K562 (cell line): ENCODE measurements at regions not wholly inside any gene's neighbourhood (a gene's known extent, or its start where the extent isn't known, plus 50 kb on each side); places are given as distances from the start of the nearest gene placed in this dataset.

Source experiments
- ATAC-seq: fragments of 200-7000 bp; cut with Tn5 transposase; 3 replicates; pipeline ENCODE4 v1.9.1; 2020; ENCODE audit warnings: moderate library complexity
- BruUV-seq: library from RNA; stranded (reverse); fragments of 400-500 nt; replicated peaks from 2 replicates; lab custom pipeline; 2021; lab: Mats Ljungman, UMichigan
- CTCF ChIA-PET: fragments of 300-600 bp; formaldehyde crosslinking; extraction: SDS; loops from one replicate; lab custom pipeline; 2021; ENCODE audit warnings: low intra/inter-chr PET ratio; lab: Yijun Ruan, JAX
- POLR2A ChIA-PET: fragments of 300-600, 350-650 bp; sonication (Branson Sonifier 250); formaldehyde crosslinking; extraction: SDS; loops from one replicate; lab custom pipeline; 2021; ENCODE audit warnings: antibody characterized with exemption, inconsistent platforms; lab: Yijun Ruan, JAX
- DNase-seq, 4 experiments: peaks; one replicate each; pipeline versions ENCODE4 v3.0.0 to v3.0.0-alpha.2; 2011 to 2018; ENCODE audit warnings: low spot score in 3 of 4, mixed read lengths in 3 of 4; ENCODE audit errors: extremely low read depth in 1 of 4
- FAIRE-seq: peaks from 2 replicates; lab custom pipeline; 2011; peaks lifted over from hg19 to GRCh38; lab: Jason Lieb, UNC
- H2AFZ ChIP-seq: 2 replicates; pipeline ENCODE4 v1.6.0; 2011; ENCODE audit warnings: low read depth, low read length, control low read depth, inconsistent platforms
- H3K27ac ChIP-seq: fragments of 200-600 bp; 3 replicates; pipeline ENCODE4 v1.8.0; 2011; ENCODE audit warnings: low read depth, mild to moderate bottlenecking, control low read depth, inconsistent platforms, low read length, moderate library complexity, mixed read lengths; ENCODE audit errors: extremely low read depth
- H3K27me3 ChIP-seq, 2 experiments: fragments of 300-600 bp in 1 of 2; 2 replicates in 1 of 2; 3 replicates in 1 of 2; pipeline versions ENCODE4 v1.6.0 to v1.8.0; 2011; ENCODE audit warnings: inconsistent platforms in 2 of 2, low read length in 2 of 2, mild to moderate bottlenecking in 1 of 2, mixed read lengths in 1 of 2, moderate library complexity in 1 of 2; ENCODE audit not compliant: control insufficient read depth in 2 of 2, insufficient read depth in 2 of 2
- H3K36me3 ChIP-seq: fragments of 300-600 bp; 3 replicates; pipeline ENCODE4 v1.8.0; 2011; ENCODE audit warnings: mild to moderate bottlenecking, low read length, inconsistent platforms; ENCODE audit not compliant: control insufficient read depth, insufficient read depth
- H3K4me1 ChIP-seq, 2 experiments: fragments of 200-600 bp in 1 of 2; replicated peaks in 1 of 2; 2 replicates in 1 of 2; 3 replicates in 1 of 2; pipeline versions ENCODE4 v1.5.1 to v1.8.0; 2011; ENCODE audit warnings: inconsistent platforms in 2 of 2, low read length in 2 of 2, mild to moderate bottlenecking in 1 of 2, mixed read lengths in 1 of 2, moderate library complexity in 1 of 2; ENCODE audit not compliant: control insufficient read depth in 2 of 2, insufficient read depth in 2 of 2
- H3K4me2 ChIP-seq: 2 replicates; pipeline ENCODE4 v1.6.1; 2011; ENCODE audit warnings: low read length, control low read depth, inconsistent platforms, mixed read lengths; ENCODE audit not compliant: insufficient read depth
- H3K4me3 ChIP-seq: fragments of 200-600 bp; sonication (generic), shearing (Covaris generic); 2 replicates; pipeline ENCODE4 v1.5.1; 2016; ENCODE audit warnings: control low read depth, inconsistent platforms
- H3K79me2 ChIP-seq: fragments of 200-600 bp; 3 replicates; pipeline ENCODE4 v1.8.0; 2011; ENCODE audit warnings: low read length, inconsistent platforms; ENCODE audit not compliant: control insufficient read depth, insufficient read depth
- H3K9ac ChIP-seq, 2 experiments: 2 replicates each; pipeline versions ENCODE4 v1.6.0 to v1.6.1; 2011; ENCODE audit warnings: low read depth in 2 of 2, low read length in 2 of 2, control low read depth in 1 of 2, inconsistent platforms in 1 of 2, mild to moderate bottlenecking in 1 of 2, mixed read lengths in 1 of 2; ENCODE audit not compliant: insufficient read depth in 1 of 2
- H3K9me1 ChIP-seq: one replicate; pipeline ENCODE4 v1.6.0; 2011; ENCODE audit warnings: inconsistent platforms, mild to moderate bottlenecking, low read length, moderate library complexity; ENCODE audit not compliant: control insufficient read depth, insufficient read depth
- H3K9me3 ChIP-seq: replicated peaks from 2 replicates; pipeline ENCODE4 v1.5.1; 2011; ENCODE audit warnings: low read depth, low read length, inconsistent platforms; ENCODE audit not compliant: control insufficient read depth, insufficient read depth
- H4K20me1 ChIP-seq: replicated peaks from 2 replicates; pipeline ENCODE4 v1.6.1; 2011; ENCODE audit warnings: low read length, inconsistent platforms, mixed read lengths; ENCODE audit not compliant: control insufficient read depth, insufficient read depth
- CBX3 ChIP-seq, 2 experiments: IDR thresholded peaks; 1 replicate in 1 of 2; 2 replicates in 1 of 2; pipeline ENCODE4 v1.6.1; 2012; ENCODE audit warnings: inconsistent platforms in 2 of 2, low read length in 2 of 2, borderline replicate concordance in 1 of 2, control low read depth in 1 of 2
- DACH1 ChIP-seq: fragments of 450-650 bp; IDR thresholded peaks from 2 replicates; pipeline ENCODE4 v1.6.1; 2018; ENCODE audit not compliant: partially characterized antibody
- MCM7 ChIP-seq, 2 experiments: fragments of 450-650 bp; IDR thresholded peaks; 2 replicates each; pipeline ENCODE4 v1.6.1; 2016 to 2018
- SAFB2 ChIP-seq: fragments of 200-400 bp; formaldehyde crosslinking; IDR thresholded peaks from 2 replicates; pipeline ENCODE4 v1.6.1; 2018; ENCODE audit warnings: borderline replicate concordance, low read length, low read depth, moderate library complexity; ENCODE audit not compliant: severe bottlenecking
- ZNF316 ChIP-seq: fragments of 450-650 bp; IDR thresholded peaks from 2 replicates; pipeline ENCODE4 v1.6.1; 2016
- ZNF584 ChIP-seq: fragments of 200-800 bp; sonication (Bioruptor generic); IDR thresholded peaks from 2 replicates; pipeline ENCODE4 v1.6.1; 2016; ENCODE audit warnings: low read depth, mild to moderate bottlenecking, missing genetic modification characterization, missing compliant biosample characterization
- WGBS: fragments of 100-300 bp; shearing (Covaris generic); methylation state at CpG from one replicate; pipeline ENCODE4 v1.1.6; 2016; ENCODE audit warnings: low coverage, mixed read lengths; ENCODE audit not compliant: insufficient coverage; ENCODE audit errors: missing lambda C conversion rate; 5-methylcytosine and 5-hydroxymethylcytosine counted together
- in situ Hi-C: fragments of 300-500 bp; cut with MboI; formaldehyde crosslinking; loops from 4 replicates; pipeline ENCODE4 v1.15.0; 2018; ENCODE audit warnings: inconsistent platforms, mixed read lengths
- intact Hi-C: fragments of 100-400 bp; cut with micrococcal nuclease; formaldehyde crosslinking; loops from 2 replicates; pipeline ENCODE4 v1.14.2; 2022

DNA sequence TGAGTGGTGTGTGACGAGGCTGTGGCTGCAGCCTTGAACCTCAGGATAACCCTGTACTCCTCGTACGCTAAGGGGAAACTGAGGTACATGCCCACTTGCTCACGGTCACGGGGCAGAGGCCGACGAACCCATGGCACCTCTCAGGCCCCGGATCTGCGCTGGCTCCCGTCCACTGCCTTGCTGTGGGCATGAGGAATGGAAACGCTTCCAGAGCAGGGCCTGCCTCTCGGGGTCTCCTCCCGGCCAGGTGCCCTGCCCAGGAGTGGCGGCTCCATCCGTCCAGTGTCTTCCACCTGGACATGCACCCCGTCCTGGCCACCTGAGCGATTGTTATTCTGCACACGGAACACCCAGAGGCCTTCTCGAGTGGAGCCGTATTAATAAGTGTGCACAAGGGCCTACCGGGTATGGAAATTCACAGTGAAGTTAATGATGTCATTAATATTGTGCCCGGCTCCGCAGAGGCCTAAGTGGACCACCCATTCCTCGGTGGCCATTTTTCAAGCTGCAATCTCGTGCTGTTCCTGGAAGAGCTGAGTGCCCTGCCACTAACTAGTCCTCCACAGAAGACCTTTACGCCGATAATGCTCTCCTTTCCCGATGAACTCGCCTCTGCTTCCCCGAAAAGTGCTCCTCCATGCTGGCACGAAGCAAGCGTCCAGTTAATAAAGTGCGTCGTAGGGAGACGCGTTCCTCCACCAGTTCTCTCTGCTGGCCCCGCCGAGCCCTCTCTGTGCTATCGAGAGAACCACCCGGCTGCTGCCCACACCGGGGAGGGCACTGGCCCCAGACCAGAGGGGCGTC is 927.9 kb downstream of the BRD1 start:
- H3K4me1 ChIP-seq: no peaks in the 10 kb centered on the region
- FAIRE-seq: no peak
- no peak for ATAC-seq
- H3K79me2 ChIP-seq: no peaks in the 10 kb centered on the region
- no peak overlapping the region for H3K4me3 ChIP-seq
- TF ChIP-seq CBX3 (IDR thresholded peaks at IDR 0.05; ENCODE audit: borderline replicate concordance in 1 of 2, low read length in 2 of 2) (no peak), MCM7 (IDR thresholded peaks at IDR 0.05) (no peak), ZNF584 (CRISPR knock-in tag) (no peak), DACH1 (no peak), ZNF316 (no peak), SAFB2 (no peak)
- peaks cover 0 to 18% of the 10 kb centered on the region in 2 experiments; a peak in 2 of 5 replicates for H3K27me3 ChIP-seq
- in situ Hi-C loops (no loop called here), intact Hi-C loops (no loop called here)
- no peaks in the 10 kb centered on the region for H3K9me3 ChIP-seq
- no peak overlapping the region for H2AFZ ChIP-seq
- no peaks in the 10 kb centered on the region for H3K36me3 ChIP-seq
- POLR2A ChIA-PET: no interaction called here
- no peak overlapping the region for H3K27ac ChIP-seq
- no peak overlapping the region for H3K4me2 ChIP-seq
- no peak overlapping the region for H3K9ac ChIP-seq
- no TSS peak for BruUV-seq
- no peak for DNase-seq
- no peaks in the 10 kb centered on the region; the same call in 1 of the 2 replicates for H4K20me1 ChIP-seq
- CTCF ChIA-PET: no interaction called here
- no peaks in the 10 kb centered on the region for H3K9me1 ChIP-seq
- under 1% methylated on average over 34 of the region's 42 CpGs for WGBS
